Breast epithelium (tissue), 4 donors: ENCODE measurements at regions not wholly inside any gene's neighbourhood (a gene's known extent, or its start where the extent isn't known, plus 50 kb on each side); places are given as distances from the start of the nearest gene placed in this dataset.

Source experiments
- DNase-seq, 2 donors: peaks; one replicate each; pipeline ENCODE4 v3.0.0-alpha.2; 2019; ENCODE audit warnings: low spot score in 2 of 2
- H3K27ac ChIP-seq, 2 donors: fragments of 200-600 bp; sonication (generic) in 1 of 2; one replicate each; pipeline ENCODE4 v1.5.1; 2016 to 2019; ENCODE audit warnings: mild to moderate bottlenecking in 1 of 2
- H3K27me3 ChIP-seq, 2 donors: fragments of 200-600 bp; sonication (generic) in 1 of 2; one replicate each; pipeline versions ENCODE4 v1.5.1 to v1.6.0; 2017 to 2019; ENCODE audit warnings: control low read depth in 1 of 2, mild to moderate bottlenecking in 1 of 2
- H3K36me3 ChIP-seq: fragments of 200-600 bp; one replicate; pipeline ENCODE4 v1.5.1; 2019
- H3K4me1 ChIP-seq, 2 donors: fragments of 200-600 bp; sonication (generic); one replicate each; pipeline ENCODE4 v1.5.1; 2016 to 2019; ENCODE audit warnings: control low read depth in 1 of 2
- H3K4me3 ChIP-seq, 3 donors: fragments of 200-600 bp; sonication (generic); 1 replicate in 2 of 3; 2 replicates in 1 of 3; pipeline ENCODE4 v1.5.1; 2016 to 2019; ENCODE audit warnings: mild to moderate bottlenecking in 3 of 3, moderate library complexity in 2 of 3
- H3K9me3 ChIP-seq, 2 donors: fragments of 200-600 bp; sonication (generic) in 1 of 2; one replicate each; pipeline ENCODE4 v1.5.1; 2016 to 2019; ENCODE audit warnings: control low read depth in 1 of 2
- CTCF ChIP-seq, 3 donors: fragments of 450-650 bp; IDR thresholded peaks; one replicate each; pipeline ENCODE4 v1.5.1; 2016 to 2017; ENCODE audit warnings: antibody characterized with exemption in 3 of 3, mild to moderate bottlenecking in 3 of 3, moderate library complexity in 3 of 3
- POLR2A ChIP-seq: fragments of 450-650 bp; IDR thresholded peaks from one replicate; pipeline ENCODE4 v1.6.1; 2016; ENCODE audit warnings: antibody characterized with exemption, mild to moderate bottlenecking, moderate library complexity
- POLR2AphosphoS5 ChIP-seq, 3 donors: sonication (generic); formaldehyde crosslinking; IDR thresholded peaks; one replicate each; pipeline ENCODE4 v1.6.1; 2017; ENCODE audit warnings: antibody characterized with exemption in 3 of 3
- intact Hi-C: fragments of 100-400 bp; cut with DNase I; formaldehyde crosslinking; loops from one replicate; pipeline ENCODE4 v1.15.1; 2023; ENCODE audit warnings: low total_unique reads

- TF ChIP-seq POLR2A: no peak
- no peak for TF ChIP-seq POLR2AphosphoS5 (IDR thresholded peaks at IDR 0.05)
- no peak for TF ChIP-seq CTCF (IDR thresholded peaks at IDR 0.05)
- Histone ChIP-seq H3K4me3 (no peak overlapping the region), H3K27ac (no peak overlapping the region), H3K36me3 (no peaks in the 10 kb centered on the region), H3K27me3 (no peaks in the 10 kb centered on the region), H3K9me3 (no peaks in the 10 kb centered on the region), H3K4me1 (no peaks in the 10 kb centered on the region)
- DNase-seq: no peak
- intact Hi-C loops: no loop called here
Measured at GRCh38 chr7:98740643-98741042, 123.6 kb downstream of the NPTX2 start.

- Histone ChIP-seq H3K4me1 (no peaks in the 10 kb centered on the region), H3K27ac (no peak overlapping the region), H3K4me3 (no peak overlapping the region), H3K9me3 (no peaks in the 10 kb centered on the region), H3K27me3 (no peaks in the 10 kb centered on the region), H3K36me3 (no peaks in the 10 kb centered on the region)
- TF ChIP-seq POLR2A (no peak), CTCF (IDR thresholded peaks at IDR 0.05) (peak; percentile 19 to 43 (median 33)), POLR2AphosphoS5 (IDR thresholded peaks at IDR 0.05) (no peak)
- peak in 1 of 2 donors; percentile 72 for DNase-seq
- intact Hi-C loops: no loop called here
Measured at GRCh38 chr7:98745722-98746318, 124.0 kb downstream of the TMEM130 start.

- Histone ChIP-seq H3K4me1 (no peaks in the 10 kb centered on the region), H3K27ac (no peak overlapping the region), H3K9me3 (no peaks in the 10 kb centered on the region), H3K4me3 (no peak overlapping the region), H3K36me3 (no peaks in the 10 kb centered on the region), H3K27me3 (no peaks in the 10 kb centered on the region)
- intact Hi-C loops: no loop called here
- TF ChIP-seq POLR2AphosphoS5 (IDR thresholded peaks at IDR 0.05): no peak
- TF ChIP-seq CTCF (IDR thresholded peaks at IDR 0.05): no peak
- no peak for TF ChIP-seq POLR2A
- no peak for DNase-seq
Measured at GRCh38 chr7:98748090-98748489, 121.7 kb downstream of the TMEM130 start.

DNA sequence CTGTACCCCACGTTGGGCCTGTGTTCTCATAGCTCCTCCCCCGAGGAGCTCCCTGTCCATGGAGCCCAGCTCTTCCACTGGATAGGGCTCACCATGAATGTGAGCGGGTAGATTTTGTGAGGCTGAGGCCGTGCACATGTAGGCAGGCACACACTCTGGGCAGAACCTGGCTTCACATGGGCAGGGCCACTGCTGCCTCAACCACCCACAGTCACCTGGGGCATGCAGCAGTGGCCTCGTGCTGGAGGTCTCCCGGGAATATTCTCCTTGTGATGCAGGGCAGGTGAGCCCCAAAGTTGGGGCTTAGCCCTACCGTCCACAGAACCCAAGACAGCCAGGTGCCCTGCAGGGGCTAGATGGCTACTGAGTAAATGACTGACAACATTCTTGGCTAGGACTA, 116.6 kb downstream of the TMEM130 start:
- intact Hi-C loops: no loop called here
- no peak overlapping the region for H3K4me3 ChIP-seq
- no peak for DNase-seq

More for the DNA sequence above, 116.6 kb downstream of the TMEM130 start:
- Histone ChIP-seq H3K27me3 (peaks cover 0 to 19% of the 10 kb centered on the region in 2 donors), H3K36me3 (no peaks in the 10 kb centered on the region), H3K4me1 (no peaks in the 10 kb centered on the region), H3K27ac (no peak overlapping the region), H3K9me3 (no peaks in the 10 kb centered on the region)
- TF ChIP-seq POLR2AphosphoS5 (IDR thresholded peaks at IDR 0.05) (no peak), CTCF (IDR thresholded peaks at IDR 0.05) (no peak), POLR2A (no peak)
